HCT116 (cell line): ENCODE measurements at regions not wholly inside any gene's neighbourhood (a gene's known extent, or its start where the extent isn't known, plus 50 kb on each side); places are given as distances from the start of the nearest gene placed in this dataset.
"Not testable (repeated sequence)": the region's sequence is repeated elsewhere in the genome, so short reads cannot be mapped to it uniquely, and the experiment has no call there.

Source experiments
- ATAC-seq: fragments of 200-7000 bp; cut with Tn5 transposase; 2 replicates; pipeline ENCODE4 v1.9.1; 2020; ENCODE audit warnings: mild to moderate bottlenecking, moderate library complexity
- BruUV-seq: library from RNA; stranded (reverse); fragments of 400-500 nt; replicated peaks from 2 replicates; lab custom pipeline; 2021; lab: Mats Ljungman, UMichigan
- CTCF ChIA-PET: fragments of 300-600 bp; sonication (Branson Sonifier 250); formaldehyde crosslinking; loops from one replicate; lab custom pipeline; 2021; ENCODE audit warnings: antibody characterized with exemption; lab: Charles Lee
- POLR2A ChIA-PET: fragments of 300-600, 350-600 bp; sonication (Branson Sonifier 250); formaldehyde crosslinking; loops from one replicate; lab custom pipeline; 2021; ENCODE audit warnings: antibody characterized with exemption; lab: Charles Lee
- RAD21 ChIA-PET, 2 experiments: fragments of 300-600 bp; sonication (Branson Sonifier 250); formaldehyde crosslinking; loops; one replicate each; lab custom pipeline; 2023; ENCODE audit warnings: low total read pairs in 2 of 2; ENCODE audit not compliant: uncharacterized antibody in 2 of 2, unreplicated experiment in 2 of 2, low non-redundant PET in 1 of 2; lab: Charles Lee
- DNase-seq: peaks from one replicate; pipeline ENCODE4 v3.0.0-alpha.2; 2010; ENCODE audit warnings: low read depth, low spot score
- H2AFZ ChIP-seq: fragments of 200-600 bp; shearing (Covaris generic), sonication (generic); 2 replicates; pipeline ENCODE4 v1.6.1; 2017; ENCODE audit warnings: low read depth, mixed run types, mixed read lengths, antibody characterized with exemption, low read length; ENCODE audit not compliant: poor library complexity, severe bottlenecking
- H3K27ac ChIP-seq: 2 replicates; pipeline ENCODE4 v1.5.1; 2012; ENCODE audit warnings: low read depth, low read length
- H3K27me3 ChIP-seq: fragments of 200-600 bp; sonication (generic); 2 replicates; pipeline ENCODE4 v1.6.1; 2016; ENCODE audit warnings: mixed run types, low read length, mixed read lengths; ENCODE audit not compliant: insufficient read depth
- H3K36me3 ChIP-seq, 2 experiments: fragments of 200-500 bp in 1 of 2; fragments of 200-600 bp in 1 of 2; sonication (Bioruptor generic) in 1 of 2; sonication (generic) in 1 of 2; 2 replicates each; pipeline versions ENCODE4 v1.5.1 to v1.6.1; 2014 to 2016; ENCODE audit warnings: low read length in 2 of 2, inconsistent platforms in 1 of 2, mixed read lengths in 1 of 2, mixed run types in 1 of 2; ENCODE audit not compliant: insufficient read depth in 2 of 2, control insufficient read depth in 1 of 2
- H3K4me1 ChIP-seq, 2 experiments: fragments of 200-600 bp in 1 of 2; sonication (generic) in 1 of 2; 2 replicates each; pipeline versions ENCODE4 v1.5.1 to v1.6.1; 2012 to 2017; ENCODE audit warnings: low read length in 2 of 2, inconsistent platforms in 1 of 2, mild to moderate bottlenecking in 1 of 2, mixed read lengths in 1 of 2, mixed run types in 1 of 2, moderate library complexity in 1 of 2; ENCODE audit not compliant: insufficient read depth in 2 of 2, control insufficient read depth in 1 of 2
- H3K4me2 ChIP-seq: fragments of 200-600 bp; sonication (generic); 2 replicates; pipeline ENCODE4 v1.6.1; 2017; ENCODE audit warnings: mixed run types, low read length, mixed read lengths
- H3K4me3 ChIP-seq, 2 experiments: fragments of 200-600 bp in 1 of 2; sonication (generic) in 1 of 2; replicated peaks in 1 of 2; 2 replicates each; pipeline ENCODE4 v1.5.1; 2011 to 2016; ENCODE audit warnings: low read length in 2 of 2, control low read depth in 1 of 2, low read depth in 1 of 2, mild to moderate bottlenecking in 1 of 2, mixed read lengths in 1 of 2, mixed run types in 1 of 2
- H3K79me2 ChIP-seq: fragments of 200-600 bp; sonication (generic); 2 replicates; pipeline ENCODE4 v1.6.1; 2017; ENCODE audit warnings: mild to moderate bottlenecking, mixed run types, low read length, moderate library complexity, mixed read lengths; ENCODE audit not compliant: insufficient read depth
- H3K9ac ChIP-seq: fragments of 200-600 bp; sonication (generic); 2 replicates; pipeline ENCODE4 v1.6.1; 2016; ENCODE audit warnings: low read length, mixed read lengths
- H3K9me2 ChIP-seq: fragments of 200-600 bp; sonication (generic), shearing (Covaris generic); 2 replicates; pipeline ENCODE4 v1.6.1; 2017; ENCODE audit warnings: mixed run types, mild to moderate bottlenecking, moderate library complexity; ENCODE audit not compliant: insufficient read depth
- H3K9me3 ChIP-seq, 2 experiments: fragments of 200-500 bp in 1 of 2; fragments of 200-600 bp in 1 of 2; sonication (Bioruptor generic) in 1 of 2; sonication (generic) in 1 of 2; 2 replicates each; pipeline ENCODE4 v1.6.1; 2014 to 2017; ENCODE audit warnings: low read length in 2 of 2, mixed read lengths in 2 of 2, inconsistent platforms in 1 of 2, low read depth in 1 of 2, mild to moderate bottlenecking in 1 of 2, mixed run types in 1 of 2, moderate library complexity in 1 of 2; ENCODE audit not compliant: control insufficient read depth in 1 of 2, insufficient read depth in 1 of 2
- H4K20me1 ChIP-seq: fragments of 200-600 bp; sonication (generic), shearing (Covaris generic); 2 replicates; pipeline ENCODE4 v1.6.1; 2017; ENCODE audit warnings: mixed run types, mild to moderate bottlenecking, moderate library complexity; ENCODE audit not compliant: insufficient read depth
- CBX3 ChIP-seq: IDR thresholded peaks from 2 replicates; pipeline ENCODE4 v1.6.1; 2012; ENCODE audit warnings: low read depth
- EZH2 ChIP-seq: fragments of 200-600 bp; sonication (generic); IDR thresholded peaks from 2 replicates; pipeline ENCODE4 v1.6.1; 2017; ENCODE audit warnings: antibody characterized with exemption, mixed run types
- RAD21 ChIP-seq: IDR thresholded peaks from 2 replicates; pipeline ENCODE4 v1.6.1; 2012; ENCODE audit warnings: low read depth, mild to moderate bottlenecking
- SRF ChIP-seq: IDR thresholded peaks from 2 replicates; pipeline ENCODE4 v1.6.1; 2012; ENCODE audit warnings: low read depth
- YY1 ChIP-seq: IDR thresholded peaks from 2 replicates; pipeline ENCODE4 v1.6.1; 2011; ENCODE audit warnings: low read length, low read depth, moderate library complexity, mild to moderate bottlenecking; ENCODE audit not compliant: insufficient replicate concordance; ENCODE audit errors: extremely low read depth
- intact Hi-C: fragments of 100-400 bp; cut with micrococcal nuclease; formaldehyde crosslinking; loops from 2 replicates; pipeline ENCODE4 v1.10.0; 2022

- Histone ChIP-seq H3K4me2 (no peak overlapping the region), H3K9ac (no peak overlapping the region), H4K20me1 (no peaks in the 10 kb centered on the region), H3K27ac (no peak overlapping the region)
- RAD21 ChIA-PET = no interaction called here
- TF ChIP-seq RAD21 (no peak), CBX3 (no peak), EZH2 (no peak), YY1 (no peak), SRF (no peak)
- TF ChIP-seq, all 23 proteins: peak for 0
- no TSS peak for BruUV-seq
- no peak overlapping the region for H2AFZ ChIP-seq
- H3K27me3 ChIP-seq = no peaks in the 10 kb centered on the region
- no peak overlapping the region for H3K4me3 ChIP-seq
- ATAC-seq (no peak), DNase-seq (no peak)
- no peaks in the 10 kb centered on the region for H3K4me1 ChIP-seq
- H3K36me3 ChIP-seq = no peaks in the 10 kb centered on the region
- intact Hi-C loops = no loop called here
- H3K9me3 ChIP-seq = no peaks in the 10 kb centered on the region
- H3K79me2 ChIP-seq = no peaks in the 10 kb centered on the region
- H3K9me2 ChIP-seq = no peaks in the 10 kb centered on the region
- POLR2A ChIA-PET = no interaction called here
- CTCF ChIA-PET = no interaction called here
These were observed 234.8 kb upstream of the EDNRA start for GRCh38 chr4:147246096-147246495.

GRCh38 chr4:147246528-147246927 is 234.4 kb upstream of the EDNRA start:
- POLR2A ChIA-PET, BruUV-seq, H3K27ac ChIP-seq, ATAC-seq, H2AFZ ChIP-seq, H3K9me3 ChIP-seq, H3K36me3 ChIP-seq, H3K4me2 ChIP-seq, H3K9ac ChIP-seq, H3K4me1 ChIP-seq, H3K9me2 ChIP-seq, CTCF ChIA-PET, intact Hi-C loops, H3K79me2 ChIP-seq, H3K27me3 ChIP-seq, H3K4me3 ChIP-seq, DNase-seq, RAD21 ChIA-PET, H4K20me1 ChIP-seq: not testable (repeated sequence)
